T-helper 2 cell treated with Interferon-gamma antibody and Interleukin-4, amounts not matched to agents 5 μg/mL and 100 μg/mL, for 36 hours (primary cell): ENCODE measurements at regions not wholly inside any gene's neighbourhood (a gene's known extent, or its start where the extent isn't known, plus 50 kb on each side); places are given as distances from the start of the nearest gene placed in this dataset.

ENCODE experiments used
- DNase-seq: peaks from one replicate; pipeline ENCODE4 v3.0.0; 2021; ENCODE audit warnings: low spot score
- H3K27ac Mint-ChIP-seq: one replicate; pipeline ENCODE4 v1.8.0; 2021; ENCODE audit warnings: mild to moderate bottlenecking, mixed read lengths
- H3K27me3 Mint-ChIP-seq: one replicate; pipeline ENCODE4 v1.8.0; 2021; ENCODE audit warnings: low read depth, mixed read lengths
- H3K36me3 Mint-ChIP-seq: one replicate; pipeline ENCODE4 v1.8.0; 2021; ENCODE audit warnings: low read depth, mixed read lengths
- H3K4me1 Mint-ChIP-seq: one replicate; pipeline ENCODE4 v1.8.0; 2021; ENCODE audit warnings: low read depth, mixed read lengths
- H3K4me3 Mint-ChIP-seq: one replicate; pipeline ENCODE4 v1.8.0; 2022; ENCODE audit warnings: mild to moderate bottlenecking, moderate library complexity, mixed read lengths
- H3K9me3 Mint-ChIP-seq: one replicate; pipeline ENCODE4 v1.8.0; 2021; ENCODE audit warnings: mixed read lengths

DNA sequence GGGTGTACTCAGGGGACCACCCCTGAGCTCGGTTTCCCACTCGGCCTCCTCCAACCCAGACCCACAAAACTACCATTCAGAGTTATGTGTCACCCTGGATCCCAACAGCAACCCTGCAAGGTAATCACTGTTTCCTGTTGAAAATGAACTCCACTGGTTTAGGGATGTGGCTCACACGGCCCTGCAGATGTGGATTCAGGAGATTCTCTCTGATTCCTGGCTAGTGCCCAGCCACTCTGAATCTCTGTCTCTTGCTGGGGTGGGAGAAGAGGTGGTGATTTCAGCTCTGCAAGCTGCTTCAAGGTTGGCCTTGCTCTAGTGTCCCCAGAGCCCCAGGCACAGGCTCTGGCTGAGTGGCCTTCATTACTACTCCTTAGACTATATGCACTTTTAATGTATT, 1231.6 kb downstream of the TBC1D22A start:
- no peak overlapping the region for H3K27ac Mint-ChIP-seq
- H3K4me1 Mint-ChIP-seq = no peaks in the 10 kb centered on the region
- H3K4me3 Mint-ChIP-seq = no peak overlapping the region
- DNase-seq = no peak
- no peaks in the 10 kb centered on the region for H3K27me3 Mint-ChIP-seq
- H3K36me3 Mint-ChIP-seq = no peaks in the 10 kb centered on the region
- peaks cover 6% of the 10 kb centered on the region for H3K9me3 Mint-ChIP-seq

GRCh38 chr22:47990481-47990880, 1228.0 kb downstream of the TBC1D22A start:
- Mint-ChIP-seq H3K27me3 (no peaks in the 10 kb centered on the region), H3K4me3 (no peak overlapping the region), H3K27ac (no peak overlapping the region), H3K36me3 (no peaks in the 10 kb centered on the region), H3K4me1 (no peaks in the 10 kb centered on the region), H3K9me3 (peaks cover 6% of the 10 kb centered on the region)
- no peak for DNase-seq

- no peaks in the 10 kb centered on the region for H3K36me3 Mint-ChIP-seq
- no peak overlapping the region for H3K27ac Mint-ChIP-seq
- no peak overlapping the region for H3K4me3 Mint-ChIP-seq
Observed at GRCh38 chr22:47987885-47988515, 1225.5 kb downstream of the TBC1D22A start.

DNA sequence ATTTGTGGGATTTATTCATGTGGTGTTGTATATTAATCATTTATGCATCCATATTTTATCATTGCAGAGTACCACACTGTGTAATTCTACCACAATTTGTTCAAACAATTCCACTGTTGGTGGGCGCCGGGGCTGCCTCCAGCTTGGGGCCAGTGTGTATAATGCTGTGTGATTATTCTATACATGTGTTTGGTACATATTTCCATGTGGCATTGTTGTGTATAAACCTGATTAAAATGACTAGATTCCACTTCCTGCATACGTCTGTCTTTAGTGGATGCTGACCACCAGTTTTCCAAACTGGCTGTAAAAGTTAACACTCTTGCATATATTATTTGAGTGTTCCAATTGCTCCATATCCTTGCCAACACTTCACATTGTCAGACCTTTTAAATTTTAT, 1213.8 kb downstream of the TBC1D22A start:
- no peak for DNase-seq
- Mint-ChIP-seq H3K27me3 (peaks cover 2% of the 10 kb centered on the region), H3K9me3 (no peaks in the 10 kb centered on the region), H3K4me1 (no peaks in the 10 kb centered on the region), H3K4me3 (no peak overlapping the region), H3K27ac (no peak overlapping the region), H3K36me3 (no peaks in the 10 kb centered on the region)

More at GRCh38 chr22:47987885-47988515, 1225.5 kb downstream of the TBC1D22A start:
- Mint-ChIP-seq H3K9me3 (peaks cover 6% of the 10 kb centered on the region), H3K4me1 (no peaks in the 10 kb centered on the region), H3K27me3 (no peaks in the 10 kb centered on the region)
- no peak for DNase-seq

DNA sequence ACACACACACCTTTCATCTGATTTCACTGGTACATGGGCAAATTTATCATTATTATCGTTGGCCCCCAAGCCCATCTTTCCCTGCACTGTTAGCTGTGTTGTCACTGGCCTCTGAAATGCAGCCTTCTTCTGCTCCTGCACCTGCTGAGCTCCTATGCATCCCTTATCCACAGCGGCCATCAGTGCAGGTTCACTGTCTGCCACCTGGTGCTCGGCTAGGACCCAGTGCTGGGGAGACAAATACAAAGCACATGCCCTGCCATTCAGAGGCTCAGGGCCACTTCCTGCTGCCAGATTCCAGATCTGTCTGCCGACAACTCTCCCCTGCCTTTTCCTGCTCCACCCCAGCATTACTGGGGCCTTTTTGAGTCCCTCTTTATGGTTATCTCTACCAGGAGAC, 1205.4 kb downstream of the TBC1D22A start:
- H3K4me3 Mint-ChIP-seq = no peak overlapping the region
- H3K4me1 Mint-ChIP-seq = no peaks in the 10 kb centered on the region
- DNase-seq = no peak
- H3K27me3 Mint-ChIP-seq = no peaks in the 10 kb centered on the region
- no peak overlapping the region for H3K27ac Mint-ChIP-seq
- no peaks in the 10 kb centered on the region for H3K9me3 Mint-ChIP-seq
- no peaks in the 10 kb centered on the region for H3K36me3 Mint-ChIP-seq

- H3K4me1 Mint-ChIP-seq = no peaks in the 10 kb centered on the region
- DNase-seq = no peak
- H3K36me3 Mint-ChIP-seq = no peaks in the 10 kb centered on the region
- H3K9me3 Mint-ChIP-seq = no peaks in the 10 kb centered on the region
- no peaks in the 10 kb centered on the region for H3K27me3 Mint-ChIP-seq
- no peak overlapping the region for H3K4me3 Mint-ChIP-seq
- no peak overlapping the region for H3K27ac Mint-ChIP-seq
Observed at GRCh38 chr22:47966316-47966715, 1203.9 kb downstream of the TBC1D22A start.

GRCh38 chr22:47965896-47966295, 1203.4 kb downstream of the TBC1D22A start:
- DNase-seq = no peak

DNA sequence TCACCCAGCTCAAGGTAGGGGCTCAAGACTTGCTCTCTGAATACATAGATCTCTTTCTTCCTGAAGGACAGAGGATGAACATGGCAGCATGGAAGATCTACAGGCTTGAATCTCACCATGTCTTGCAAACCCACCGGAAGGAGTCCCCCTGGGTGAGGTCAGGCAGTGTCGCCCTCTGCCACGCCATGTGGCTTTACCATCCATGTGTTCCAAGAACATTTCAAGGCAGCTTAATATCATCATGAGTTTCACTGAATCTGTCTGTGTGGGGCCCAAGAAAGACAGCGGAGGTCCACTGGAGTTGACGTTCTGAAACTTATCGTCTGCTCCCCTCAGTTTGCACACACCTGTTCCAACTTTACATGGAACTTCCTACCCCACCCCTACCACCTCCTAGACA, 1202.6 kb downstream of the TBC1D22A start:
- Mint-ChIP-seq H3K27ac (no peak overlapping the region), H3K4me3 (no peak overlapping the region), H3K36me3 (no peaks in the 10 kb centered on the region), H3K9me3 (no peaks in the 10 kb centered on the region), H3K4me1 (no peaks in the 10 kb centered on the region), H3K27me3 (no peaks in the 10 kb centered on the region)
- no peak for DNase-seq

More at GRCh38 chr22:47965896-47966295, 1203.4 kb downstream of the TBC1D22A start:
- Mint-ChIP-seq H3K4me3 (no peak overlapping the region), H3K9me3 (no peaks in the 10 kb centered on the region), H3K4me1 (no peaks in the 10 kb centered on the region), H3K27ac (no peak overlapping the region), H3K36me3 (no peaks in the 10 kb centered on the region), H3K27me3 (no peaks in the 10 kb centered on the region)

- no peaks in the 10 kb centered on the region for H3K36me3 Mint-ChIP-seq
Observed at GRCh38 chr22:47963660-47964059, 1201.2 kb downstream of the TBC1D22A start.

GRCh38 chr22:47957649-47958048, 1195.2 kb downstream of the TBC1D22A start:
- no peaks in the 10 kb centered on the region for H3K36me3 Mint-ChIP-seq
- H3K4me3 Mint-ChIP-seq = no peak overlapping the region
- H3K27ac Mint-ChIP-seq = no peak overlapping the region
- no peak for DNase-seq
- no peaks in the 10 kb centered on the region for H3K27me3 Mint-ChIP-seq
- no peaks in the 10 kb centered on the region for H3K4me1 Mint-ChIP-seq
- H3K9me3 Mint-ChIP-seq = peaks cover 5% of the 10 kb centered on the region

More at GRCh38 chr22:47963660-47964059, 1201.2 kb downstream of the TBC1D22A start:
- no peaks in the 10 kb centered on the region for H3K9me3 Mint-ChIP-seq
- DNase-seq = no peak
- no peak overlapping the region for H3K4me3 Mint-ChIP-seq
- no peak overlapping the region for H3K27ac Mint-ChIP-seq
- H3K4me1 Mint-ChIP-seq = no peaks in the 10 kb centered on the region
- H3K27me3 Mint-ChIP-seq = no peaks in the 10 kb centered on the region

DNA sequence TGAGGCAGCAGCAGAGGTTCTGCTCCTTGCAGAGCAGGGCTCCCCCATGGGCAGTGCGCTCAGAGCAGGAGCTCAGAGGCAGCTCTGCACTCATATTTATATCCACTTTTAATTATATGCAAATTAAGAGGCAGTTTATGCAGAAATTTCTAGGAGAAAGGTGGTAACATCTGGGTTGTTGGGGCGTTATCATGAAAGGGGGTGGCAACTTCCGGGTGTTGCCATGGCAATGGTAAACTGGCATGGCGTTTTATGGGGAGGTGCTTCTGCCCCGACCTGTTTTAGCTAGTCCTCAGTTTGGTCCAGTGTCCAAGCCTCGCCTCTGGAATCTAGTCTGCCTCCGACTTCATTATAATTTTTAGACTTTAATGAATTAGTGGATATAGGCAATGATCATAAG, 1191.7 kb downstream of the TBC1D22A start:
- H3K36me3 Mint-ChIP-seq = no peaks in the 10 kb centered on the region
- no peaks in the 10 kb centered on the region for H3K4me1 Mint-ChIP-seq
- H3K4me3 Mint-ChIP-seq = no peak overlapping the region
- H3K27me3 Mint-ChIP-seq = no peaks in the 10 kb centered on the region
- no peak overlapping the region for H3K27ac Mint-ChIP-seq
- DNase-seq = no peak
- H3K9me3 Mint-ChIP-seq = peaks cover 14% of the 10 kb centered on the region

GRCh38 chr22:47944941-47945340, 1182.5 kb downstream of the TBC1D22A start:
- H3K27me3 Mint-ChIP-seq = no peaks in the 10 kb centered on the region
- no peaks in the 10 kb centered on the region for H3K36me3 Mint-ChIP-seq
- H3K4me3 Mint-ChIP-seq = no peak overlapping the region
- H3K4me1 Mint-ChIP-seq = no peaks in the 10 kb centered on the region
- no peak for DNase-seq
- no peaks in the 10 kb centered on the region for H3K9me3 Mint-ChIP-seq
- no peak overlapping the region for H3K27ac Mint-ChIP-seq

GRCh38 chr22:47943729-47944700, 1181.6 kb downstream of the TBC1D22A start:
- no peaks in the 10 kb centered on the region for H3K36me3 Mint-ChIP-seq
- H3K4me1 Mint-ChIP-seq = no peaks in the 10 kb centered on the region
- H3K27me3 Mint-ChIP-seq = no peaks in the 10 kb centered on the region
- H3K9me3 Mint-ChIP-seq = no peaks in the 10 kb centered on the region
- H3K4me3 Mint-ChIP-seq = no peak overlapping the region
- DNase-seq = no peak
- H3K27ac Mint-ChIP-seq = no peak overlapping the region

GRCh38 chr22:47940211-47940610, 1177.8 kb downstream of the TBC1D22A start:
- DNase-seq = no peak
- Mint-ChIP-seq H3K4me1 (no peaks in the 10 kb centered on the region), H3K9me3 (peaks cover 6% of the 10 kb centered on the region), H3K27me3 (no peaks in the 10 kb centered on the region), H3K36me3 (no peaks in the 10 kb centered on the region), H3K4me3 (no peak overlapping the region), H3K27ac (no peak overlapping the region)
